ENCODE measurements at regions not wholly inside any gene's neighbourhood (a gene's known extent, or its start where the extent isn't known, plus 50 kb on each side); places are given as distances from the start of the nearest gene placed in this dataset.

DNA sequence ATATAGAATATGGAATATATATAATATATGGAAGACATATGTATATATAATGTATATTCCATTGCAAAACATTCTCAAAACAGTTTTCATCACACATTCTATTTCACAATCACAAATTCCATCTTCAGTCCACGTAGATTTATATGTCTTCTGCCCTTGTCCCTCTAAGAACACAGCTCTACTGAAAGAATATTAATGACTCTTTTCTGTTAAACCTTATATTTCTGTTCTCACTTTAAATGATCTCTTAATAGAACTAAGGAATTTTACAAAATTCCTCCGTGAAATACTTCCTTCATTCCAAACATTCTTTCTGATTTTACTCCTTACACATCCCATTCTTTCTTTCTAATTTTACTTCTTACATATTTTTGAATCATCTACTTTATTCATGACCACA lies 1043.1 kb upstream of the PABPC4L start:
- H3K4me2 ChIP-seq = no peak overlapping the region
- DNase-seq (ENCODE audit: low spot score) = no peak
- TF ChIP-seq EZH2phosphoT487 (IDR thresholded peaks at IDR 0.05; ENCODE audit: low read depth, severe bottlenecking, unreplicated experiment) = no peak
- TF ChIP-seq CTCF (IDR thresholded peaks at IDR 0.05; ENCODE audit: poor library complexity) = no peak
- TF ChIP-seq EZH2 (IDR thresholded peaks at IDR 0.05; ENCODE audit: borderline replicate concordance) = no peak

DNA sequence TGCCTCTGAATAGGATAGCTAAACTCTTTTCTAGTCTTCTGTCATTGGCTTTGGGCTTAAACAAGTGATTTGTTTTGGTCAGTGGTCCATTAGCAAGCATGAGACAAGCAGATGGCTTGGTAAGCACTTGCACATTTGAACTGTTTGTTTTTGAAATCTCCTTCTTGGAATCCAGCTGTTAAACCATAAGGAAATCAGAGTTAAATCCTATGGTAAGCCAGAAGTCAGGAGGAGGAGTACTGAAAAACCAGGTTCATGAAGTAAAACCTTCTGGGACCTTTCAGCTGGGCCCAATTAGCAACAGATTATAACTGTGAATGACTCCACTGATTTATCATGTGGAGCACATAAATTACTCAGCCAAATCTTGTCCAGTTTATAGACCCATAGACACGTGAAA lies 1042.5 kb upstream of the PABPC4L start:
- Histone ChIP-seq H3K4me1 (ENCODE audit: insufficient read depth) (no peaks in the 10 kb centered on the region), H3K9me2 (replicated peaks; ENCODE audit: insufficient read depth) (no peaks in the 10 kb centered on the region), H3K36me3 (replicated peaks; ENCODE audit: insufficient read depth, low read depth) (no peaks in the 10 kb centered on the region), H2AFZ (no peak overlapping the region), H4K20me1 (ENCODE audit: insufficient read depth, poor library complexity, severe bottlenecking) (no peaks in the 10 kb centered on the region), H3K4me3 (no peak overlapping the region), H3K27me3 (no peaks in the 10 kb centered on the region), H3K9me3 (ENCODE audit: low read depth) (no peaks in the 10 kb centered on the region), H3K27ac (no peak overlapping the region), H3K4me2 (no peak overlapping the region), H3K79me2 (no peaks in the 10 kb centered on the region)
- TF ChIP-seq CTCF (IDR thresholded peaks at IDR 0.05; ENCODE audit: poor library complexity) = no peak
- TF ChIP-seq EZH2phosphoT487 (IDR thresholded peaks at IDR 0.05; ENCODE audit: low read depth, severe bottlenecking, unreplicated experiment) = no peak
- WGBS (ENCODE audit: low lambda C conversion rate, missing lambda C conversion rate) = 22% methylated on average over 1 of the region's 1 CpG
- peak; percentile 4 for DNase-seq (ENCODE audit: low spot score)

More for the DNA sequence above, 1043.1 kb upstream of the PABPC4L start:
- Histone ChIP-seq H3K27me3 (no peaks in the 10 kb centered on the region), H3K9me3 (ENCODE audit: low read depth) (no peaks in the 10 kb centered on the region), H2AFZ (no peak overlapping the region), H3K36me3 (replicated peaks; ENCODE audit: insufficient read depth, low read depth) (no peaks in the 10 kb centered on the region), H3K79me2 (no peaks in the 10 kb centered on the region), H4K20me1 (ENCODE audit: insufficient read depth, poor library complexity, severe bottlenecking) (no peaks in the 10 kb centered on the region), H3K9me2 (replicated peaks; ENCODE audit: insufficient read depth) (no peaks in the 10 kb centered on the region), H3K4me3 (no peak overlapping the region), H3K4me1 (ENCODE audit: insufficient read depth) (no peaks in the 10 kb centered on the region), H3K27ac (no peak overlapping the region)
- WGBS (ENCODE audit: low lambda C conversion rate, missing lambda C conversion rate) = 55% methylated on average over 2 of the region's 2 CpGs

GRCh38 chr4:135240796-135241195 lies 1039.2 kb upstream of the PABPC4L start:
- 83% methylated on average over 4 of the region's 4 CpGs for WGBS (ENCODE audit: low lambda C conversion rate, missing lambda C conversion rate)
- H3K27me3 ChIP-seq = no peaks in the 10 kb centered on the region
- H3K9me2 ChIP-seq (replicated peaks; ENCODE audit: insufficient read depth) = no peaks in the 10 kb centered on the region
- no peak overlapping the region for H3K27ac ChIP-seq
- H4K20me1 ChIP-seq (ENCODE audit: insufficient read depth, poor library complexity, severe bottlenecking) = no peaks in the 10 kb centered on the region
- H2AFZ ChIP-seq = no peak overlapping the region
- DNase-seq (ENCODE audit: low spot score) = peak; percentile 6
- no peaks in the 10 kb centered on the region for H3K4me1 ChIP-seq (ENCODE audit: insufficient read depth)
- TF ChIP-seq CTCF (IDR thresholded peaks at IDR 0.05; ENCODE audit: poor library complexity) = no peak
- TF ChIP-seq EZH2phosphoT487 (IDR thresholded peaks at IDR 0.05; ENCODE audit: low read depth, severe bottlenecking, unreplicated experiment) = no peak
- no peak for TF ChIP-seq EZH2 (IDR thresholded peaks at IDR 0.05; ENCODE audit: borderline replicate concordance)
- H3K36me3 ChIP-seq (replicated peaks; ENCODE audit: insufficient read depth, low read depth) = no peaks in the 10 kb centered on the region
- no peaks in the 10 kb centered on the region for H3K9me3 ChIP-seq (ENCODE audit: low read depth)
- H3K79me2 ChIP-seq = no peaks in the 10 kb centered on the region
- H3K4me2 ChIP-seq = no peak overlapping the region
- H3K4me3 ChIP-seq = no peak overlapping the region

- H3K27me3 ChIP-seq = no peaks in the 10 kb centered on the region
- H3K4me1 ChIP-seq (ENCODE audit: insufficient read depth) = no peaks in the 10 kb centered on the region
- no peak for DNase-seq (ENCODE audit: low spot score)
- 84% methylated on average over 4 of the region's 4 CpGs for WGBS (ENCODE audit: low lambda C conversion rate, missing lambda C conversion rate)
- H4K20me1 ChIP-seq (ENCODE audit: insufficient read depth, poor library complexity, severe bottlenecking) = no peaks in the 10 kb centered on the region
- TF ChIP-seq EZH2 (IDR thresholded peaks at IDR 0.05; ENCODE audit: borderline replicate concordance) (no peak), CTCF (IDR thresholded peaks at IDR 0.05; ENCODE audit: poor library complexity) (no peak), EZH2phosphoT487 (IDR thresholded peaks at IDR 0.05; ENCODE audit: low read depth, severe bottlenecking, unreplicated experiment) (no peak)
- H3K36me3 ChIP-seq (replicated peaks; ENCODE audit: insufficient read depth, low read depth) = no peaks in the 10 kb centered on the region
- no peaks in the 10 kb centered on the region for H3K9me2 ChIP-seq (replicated peaks; ENCODE audit: insufficient read depth)
- no peak overlapping the region for H3K4me3 ChIP-seq
- no peak overlapping the region for H2AFZ ChIP-seq
- no peaks in the 10 kb centered on the region for H3K9me3 ChIP-seq (ENCODE audit: low read depth)
- H3K4me2 ChIP-seq = no peak overlapping the region
- no peaks in the 10 kb centered on the region for H3K79me2 ChIP-seq
- H3K27ac ChIP-seq = no peak overlapping the region
Measured at GRCh38 chr4:135239964-135240363, 1038.4 kb upstream of the PABPC4L start.
